HCT116 (cell line): ENCODE measurements at regions not wholly inside any gene's neighbourhood (a gene's known extent, or its start where the extent isn't known, plus 50 kb on each side); places are given as distances from the start of the nearest gene placed in this dataset.

Experiments used
- ATAC-seq: fragments of 200-7000 bp; cut with Tn5 transposase; 2 replicates; pipeline ENCODE4 v1.9.1; 2020; ENCODE audit warnings: mild to moderate bottlenecking, moderate library complexity
- BruUV-seq: library from RNA; stranded (reverse); fragments of 400-500 nt; replicated peaks from 2 replicates; lab custom pipeline; 2021; lab: Mats Ljungman, UMichigan
- CTCF ChIA-PET: fragments of 300-600 bp; sonication (Branson Sonifier 250); formaldehyde crosslinking; loops from one replicate; lab custom pipeline; 2021; ENCODE audit warnings: antibody characterized with exemption; lab: Charles Lee
- POLR2A ChIA-PET: fragments of 300-600, 350-600 bp; sonication (Branson Sonifier 250); formaldehyde crosslinking; loops from one replicate; lab custom pipeline; 2021; ENCODE audit warnings: antibody characterized with exemption; lab: Charles Lee
- RAD21 ChIA-PET, 2 experiments: fragments of 300-600 bp; sonication (Branson Sonifier 250); formaldehyde crosslinking; loops; one replicate each; lab custom pipeline; 2023; ENCODE audit warnings: low total read pairs in 2 of 2; ENCODE audit not compliant: uncharacterized antibody in 2 of 2, unreplicated experiment in 2 of 2, low non-redundant PET in 1 of 2; lab: Charles Lee
- DNase-seq: peaks from one replicate; pipeline ENCODE4 v3.0.0-alpha.2; 2010; ENCODE audit warnings: low read depth, low spot score
- H2AFZ ChIP-seq: fragments of 200-600 bp; shearing (Covaris generic), sonication (generic); 2 replicates; pipeline ENCODE4 v1.6.1; 2017; ENCODE audit warnings: low read depth, mixed run types, mixed read lengths, antibody characterized with exemption, low read length; ENCODE audit not compliant: poor library complexity, severe bottlenecking
- H3K27ac ChIP-seq: 2 replicates; pipeline ENCODE4 v1.5.1; 2012; ENCODE audit warnings: low read depth, low read length
- H3K27me3 ChIP-seq: fragments of 200-600 bp; sonication (generic); 2 replicates; pipeline ENCODE4 v1.6.1; 2016; ENCODE audit warnings: mixed run types, low read length, mixed read lengths; ENCODE audit not compliant: insufficient read depth
- H3K36me3 ChIP-seq, 2 experiments: fragments of 200-500 bp in 1 of 2; fragments of 200-600 bp in 1 of 2; sonication (Bioruptor generic) in 1 of 2; sonication (generic) in 1 of 2; 2 replicates each; pipeline versions ENCODE4 v1.5.1 to v1.6.1; 2014 to 2016; ENCODE audit warnings: low read length in 2 of 2, inconsistent platforms in 1 of 2, mixed read lengths in 1 of 2, mixed run types in 1 of 2; ENCODE audit not compliant: insufficient read depth in 2 of 2, control insufficient read depth in 1 of 2
- H3K4me1 ChIP-seq, 2 experiments: fragments of 200-600 bp in 1 of 2; sonication (generic) in 1 of 2; 2 replicates each; pipeline versions ENCODE4 v1.5.1 to v1.6.1; 2012 to 2017; ENCODE audit warnings: low read length in 2 of 2, inconsistent platforms in 1 of 2, mild to moderate bottlenecking in 1 of 2, mixed read lengths in 1 of 2, mixed run types in 1 of 2, moderate library complexity in 1 of 2; ENCODE audit not compliant: insufficient read depth in 2 of 2, control insufficient read depth in 1 of 2
- H3K4me2 ChIP-seq: fragments of 200-600 bp; sonication (generic); 2 replicates; pipeline ENCODE4 v1.6.1; 2017; ENCODE audit warnings: mixed run types, low read length, mixed read lengths
- H3K4me3 ChIP-seq, 2 experiments: fragments of 200-600 bp in 1 of 2; sonication (generic) in 1 of 2; replicated peaks in 1 of 2; 2 replicates each; pipeline ENCODE4 v1.5.1; 2011 to 2016; ENCODE audit warnings: low read length in 2 of 2, control low read depth in 1 of 2, low read depth in 1 of 2, mild to moderate bottlenecking in 1 of 2, mixed read lengths in 1 of 2, mixed run types in 1 of 2
- H3K79me2 ChIP-seq: fragments of 200-600 bp; sonication (generic); 2 replicates; pipeline ENCODE4 v1.6.1; 2017; ENCODE audit warnings: mild to moderate bottlenecking, mixed run types, low read length, moderate library complexity, mixed read lengths; ENCODE audit not compliant: insufficient read depth
- H3K9ac ChIP-seq: fragments of 200-600 bp; sonication (generic); 2 replicates; pipeline ENCODE4 v1.6.1; 2016; ENCODE audit warnings: low read length, mixed read lengths
- H3K9me2 ChIP-seq: fragments of 200-600 bp; sonication (generic), shearing (Covaris generic); 2 replicates; pipeline ENCODE4 v1.6.1; 2017; ENCODE audit warnings: mixed run types, mild to moderate bottlenecking, moderate library complexity; ENCODE audit not compliant: insufficient read depth
- H3K9me3 ChIP-seq, 2 experiments: fragments of 200-500 bp in 1 of 2; fragments of 200-600 bp in 1 of 2; sonication (Bioruptor generic) in 1 of 2; sonication (generic) in 1 of 2; 2 replicates each; pipeline ENCODE4 v1.6.1; 2014 to 2017; ENCODE audit warnings: low read length in 2 of 2, mixed read lengths in 2 of 2, inconsistent platforms in 1 of 2, low read depth in 1 of 2, mild to moderate bottlenecking in 1 of 2, mixed run types in 1 of 2, moderate library complexity in 1 of 2; ENCODE audit not compliant: control insufficient read depth in 1 of 2, insufficient read depth in 1 of 2
- H4K20me1 ChIP-seq: fragments of 200-600 bp; sonication (generic), shearing (Covaris generic); 2 replicates; pipeline ENCODE4 v1.6.1; 2017; ENCODE audit warnings: mixed run types, mild to moderate bottlenecking, moderate library complexity; ENCODE audit not compliant: insufficient read depth
- ATF3 ChIP-seq: IDR thresholded peaks from 2 replicates; pipeline ENCODE4 v1.6.1; 2012
- CBX3 ChIP-seq: IDR thresholded peaks from 2 replicates; pipeline ENCODE4 v1.6.1; 2012; ENCODE audit warnings: low read depth
- CTCF ChIP-seq, 3 experiments: fragments of 200-600 bp in 1 of 3; sonication (generic) in 1 of 3; IDR thresholded peaks in 2 of 3; conservative IDR thresholded peaks in 1 of 3; 2 replicates each; pipeline ENCODE4 v1.5.1; 2012 to 2017; ENCODE audit warnings: low read depth in 2 of 3, low read length in 2 of 3, antibody characterized with exemption in 1 of 3, borderline replicate concordance in 1 of 3, control low read depth in 1 of 3, mild to moderate bottlenecking in 1 of 3, mixed read lengths in 1 of 3, mixed run types in 1 of 3, moderate library complexity in 1 of 3; ENCODE audit not compliant: insufficient read depth in 1 of 3
- MAX ChIP-seq: IDR thresholded peaks from 2 replicates; pipeline ENCODE4 v1.6.1; 2012
- POLR2A ChIP-seq: IDR thresholded peaks from 2 replicates; pipeline ENCODE4 v1.7.0; 2011; ENCODE audit warnings: borderline replicate concordance; ENCODE audit not compliant: insufficient read depth, insufficient read length; ENCODE audit errors: extremely low read depth
- RAD21 ChIP-seq: IDR thresholded peaks from 2 replicates; pipeline ENCODE4 v1.6.1; 2012; ENCODE audit warnings: low read depth, mild to moderate bottlenecking
- SP1 ChIP-seq: IDR thresholded peaks from 2 replicates; pipeline ENCODE4 v1.6.1; 2012; ENCODE audit warnings: low read depth
- intact Hi-C: fragments of 100-400 bp; cut with micrococcal nuclease; formaldehyde crosslinking; loops from 2 replicates; pipeline ENCODE4 v1.10.0; 2022
- TF ChIP-seq, protein P1 (sequence below): IDR thresholded peaks from 2 replicates; pipeline ENCODE4 v1.6.1; 2012; ENCODE audit warnings: low read depth

GRCh38 chr4:113835005-113835404 lies 73.5 kb upstream of the CAMK2D start:
- Histone ChIP-seq H3K27me3 (no peaks in the 10 kb centered on the region), H3K79me2 (no peaks in the 10 kb centered on the region), H3K9me2 (no peaks in the 10 kb centered on the region), H3K4me3 (no peak overlapping the region), H3K4me1 (peaks cover 0 to 7% of the 10 kb centered on the region in 2 experiments; a peak in 2 of 4 replicates), H3K36me3 (no peaks in the 10 kb centered on the region), H3K27ac (no peak overlapping the region), H2AFZ (no peak overlapping the region), H3K9ac (no peak overlapping the region), H4K20me1 (no peaks in the 10 kb centered on the region), H3K4me2 (no peak overlapping the region), H3K9me3 (no peaks in the 10 kb centered on the region)
- ChIA-PET POLR2A (no interaction called here), CTCF (no interaction called here), RAD21 (no interaction called here)
- TF ChIP-seq ATF3 (no peak), CBX3 (no peak)
- BruUV-seq: no TSS peak
- no peak for ATAC-seq
- DNase-seq: no peak
- intact Hi-C loops: no loop called here

GRCh38 chr4:113834298-113834697 lies 72.8 kb upstream of the CAMK2D start:
- intact Hi-C loops: no loop called here
- Histone ChIP-seq H3K27me3 (no peaks in the 10 kb centered on the region), H3K4me2 (no peak overlapping the region), H3K36me3 (no peaks in the 10 kb centered on the region), H4K20me1 (no peaks in the 10 kb centered on the region), H3K4me3 (no peak overlapping the region), H3K9me2 (no peaks in the 10 kb centered on the region), H3K9me3 (no peaks in the 10 kb centered on the region), H3K27ac (no peak overlapping the region), H3K9ac (no peak overlapping the region), H3K79me2 (no peaks in the 10 kb centered on the region), H2AFZ (no peak overlapping the region), H3K4me1 (peaks cover 0 to 7% of the 10 kb centered on the region in 2 experiments; a peak in 2 of 4 replicates)
- CTCF ChIA-PET: no interaction called here
- DNase-seq (no peak), ATAC-seq (no peak)
- BruUV-seq: no TSS peak
- POLR2A ChIA-PET: no interaction called here
- TF ChIP-seq RAD21 (no peak), CTCF (IDR thresholded peaks at IDR 0.05 in 2 of 3, conservative IDR thresholded peaks at IDR 0.05 in 1 of 3; ENCODE audit: borderline replicate concordance in 1 of 3, insufficient read depth in 1 of 3, low read depth in 2 of 3, low read length in 2 of 3) (no peak), ATF3 (no peak), SP1 (no peak), MAX (no peak), CBX3 (no peak), POLR2A (no peak)
- TF ChIP-seq, protein P1, sequence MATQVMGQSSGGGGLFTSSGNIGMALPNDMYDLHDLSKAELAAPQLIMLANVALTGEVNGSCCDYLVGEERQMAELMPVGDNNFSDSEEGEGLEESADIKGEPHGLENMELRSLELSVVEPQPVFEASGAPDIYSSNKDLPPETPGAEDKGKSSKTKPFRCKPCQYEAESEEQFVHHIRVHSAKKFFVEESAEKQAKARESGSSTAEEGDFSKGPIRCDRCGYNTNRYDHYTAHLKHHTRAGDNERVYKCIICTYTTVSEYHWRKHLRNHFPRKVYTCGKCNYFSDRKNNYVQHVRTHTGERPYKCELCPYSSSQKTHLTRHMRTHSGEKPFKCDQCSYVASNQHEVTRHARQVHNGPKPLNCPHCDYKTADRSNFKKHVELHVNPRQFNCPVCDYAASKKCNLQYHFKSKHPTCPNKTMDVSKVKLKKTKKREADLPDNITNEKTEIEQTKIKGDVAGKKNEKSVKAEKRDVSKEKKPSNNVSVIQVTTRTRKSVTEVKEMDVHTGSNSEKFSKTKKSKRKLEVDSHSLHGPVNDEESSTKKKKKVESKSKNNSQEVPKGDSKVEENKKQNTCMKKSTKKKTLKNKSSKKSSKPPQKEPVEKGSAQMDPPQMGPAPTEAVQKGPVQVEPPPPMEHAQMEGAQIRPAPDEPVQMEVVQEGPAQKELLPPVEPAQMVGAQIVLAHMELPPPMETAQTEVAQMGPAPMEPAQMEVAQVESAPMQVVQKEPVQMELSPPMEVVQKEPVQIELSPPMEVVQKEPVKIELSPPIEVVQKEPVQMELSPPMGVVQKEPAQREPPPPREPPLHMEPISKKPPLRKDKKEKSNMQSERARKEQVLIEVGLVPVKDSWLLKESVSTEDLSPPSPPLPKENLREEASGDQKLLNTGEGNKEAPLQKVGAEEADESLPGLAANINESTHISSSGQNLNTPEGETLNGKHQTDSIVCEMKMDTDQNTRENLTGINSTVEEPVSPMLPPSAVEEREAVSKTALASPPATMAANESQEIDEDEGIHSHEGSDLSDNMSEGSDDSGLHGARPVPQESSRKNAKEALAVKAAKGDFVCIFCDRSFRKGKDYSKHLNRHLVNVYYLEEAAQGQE: no peak
- RAD21 ChIA-PET: no interaction called here
